Skeletal muscle cell (primary cell): ENCODE measurements at regions not wholly inside any gene's neighbourhood (a gene's known extent, or its start where the extent isn't known, plus 50 kb on each side); places are given as distances from the start of the nearest gene placed in this dataset.
"Not testable (repeated sequence)": the region's sequence is repeated elsewhere in the genome, so short reads cannot be mapped to it uniquely, and the experiment has no call there.

Experiments
- DNase-seq: peaks from one replicate; pipeline ENCODE4 v3.0.0-alpha.2; 2010; ENCODE audit warnings: low read depth
- H3K4me3 ChIP-seq: 2 replicates; pipeline ENCODE4 v1.5.1; 2011; ENCODE audit warnings: low read depth, mild to moderate bottlenecking, control low read depth, low read length, moderate library complexity

GRCh38 chr12:89845366-89845765 is 136.7 kb upstream of the ATP2B1 start:
- H3K4me3 ChIP-seq = no peak overlapping the region
- no peak for DNase-seq

DNA sequence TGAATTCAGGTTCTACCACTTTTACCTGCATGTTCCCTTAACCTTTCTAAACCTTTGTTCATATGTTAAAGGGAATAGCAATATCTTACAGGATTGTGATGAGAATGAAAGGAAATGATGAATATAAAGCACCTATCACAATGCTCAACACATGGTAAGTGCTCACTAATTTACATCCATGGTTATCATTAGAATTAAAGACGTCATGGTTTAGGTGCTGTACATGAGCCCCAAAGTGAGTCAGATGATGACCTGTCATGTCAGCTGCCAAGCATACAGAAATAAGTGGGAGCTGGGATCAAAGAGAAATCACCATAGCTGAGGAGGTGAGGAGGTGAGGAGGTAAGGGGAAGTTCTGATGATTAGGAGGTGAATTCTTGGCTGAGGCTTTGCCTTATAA is 135.9 kb upstream of the ATP2B1 start:
- no peak for DNase-seq
- H3K4me3 ChIP-seq = no peak overlapping the region

GRCh38 chr12:89840162-89840922 is 131.7 kb upstream of the ATP2B1 start:
- no peak for DNase-seq
- no peak overlapping the region for H3K4me3 ChIP-seq

GRCh38 chr12:89839444-89839843 is 130.8 kb upstream of the ATP2B1 start:
- DNase-seq = no peak

GRCh38 chr12:89838833-89839232 is 130.2 kb upstream of the ATP2B1 start:
- no peak overlapping the region for H3K4me3 ChIP-seq
- DNase-seq = no peak

More at GRCh38 chr12:89839444-89839843, 130.8 kb upstream of the ATP2B1 start:
- no peak overlapping the region for H3K4me3 ChIP-seq

GRCh38 chr12:89836026-89836425 is 127.4 kb upstream of the ATP2B1 start:
- H3K4me3 ChIP-seq = no peak overlapping the region
- DNase-seq = no peak

DNA sequence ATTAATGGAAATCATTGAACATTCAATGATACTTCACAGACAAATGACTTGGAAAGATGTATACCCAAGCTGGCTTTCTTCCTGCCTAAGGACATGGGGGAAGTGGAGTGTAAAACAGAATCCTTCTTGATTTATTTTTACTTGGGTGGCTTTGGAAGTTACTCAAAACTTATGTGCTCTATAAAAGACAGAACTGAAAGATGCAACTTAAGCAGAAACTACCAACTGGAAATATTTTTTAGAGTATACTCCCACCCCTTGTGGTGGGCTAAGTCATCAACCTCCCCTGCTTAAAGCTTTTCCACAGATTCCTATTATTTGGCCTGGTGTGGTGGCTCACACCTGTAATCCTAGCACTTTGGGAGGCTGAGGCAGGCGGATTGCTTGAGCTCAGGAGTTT is 126.0 kb upstream of the ATP2B1 start:
- no peak for DNase-seq
- no peak overlapping the region for H3K4me3 ChIP-seq

GRCh38 chr12:89833337-89834252 is 125.0 kb upstream of the ATP2B1 start:
- H3K4me3 ChIP-seq = no peak overlapping the region
- no peak for DNase-seq

DNA sequence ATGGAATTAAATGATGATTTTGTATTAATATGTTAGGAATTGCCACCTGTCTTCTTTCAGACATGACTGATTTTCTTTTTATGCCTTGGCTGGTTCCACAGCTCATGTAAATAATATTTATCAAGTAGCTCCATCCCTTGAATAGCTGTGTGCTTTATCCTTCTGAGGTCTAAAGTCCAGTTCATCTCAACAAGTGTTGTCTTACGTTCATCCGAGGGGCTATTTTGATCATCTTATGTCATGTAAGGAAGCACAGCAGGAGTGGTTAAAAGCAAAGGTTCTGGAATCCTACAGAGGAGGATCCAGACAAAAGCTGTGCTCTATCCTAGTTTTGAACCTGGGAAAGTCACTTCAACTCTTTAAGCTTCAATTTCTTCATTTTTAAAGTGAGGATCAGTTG is 123.7 kb upstream of the ATP2B1 start:
- DNase-seq = no peak
- no peak overlapping the region for H3K4me3 ChIP-seq

DNA sequence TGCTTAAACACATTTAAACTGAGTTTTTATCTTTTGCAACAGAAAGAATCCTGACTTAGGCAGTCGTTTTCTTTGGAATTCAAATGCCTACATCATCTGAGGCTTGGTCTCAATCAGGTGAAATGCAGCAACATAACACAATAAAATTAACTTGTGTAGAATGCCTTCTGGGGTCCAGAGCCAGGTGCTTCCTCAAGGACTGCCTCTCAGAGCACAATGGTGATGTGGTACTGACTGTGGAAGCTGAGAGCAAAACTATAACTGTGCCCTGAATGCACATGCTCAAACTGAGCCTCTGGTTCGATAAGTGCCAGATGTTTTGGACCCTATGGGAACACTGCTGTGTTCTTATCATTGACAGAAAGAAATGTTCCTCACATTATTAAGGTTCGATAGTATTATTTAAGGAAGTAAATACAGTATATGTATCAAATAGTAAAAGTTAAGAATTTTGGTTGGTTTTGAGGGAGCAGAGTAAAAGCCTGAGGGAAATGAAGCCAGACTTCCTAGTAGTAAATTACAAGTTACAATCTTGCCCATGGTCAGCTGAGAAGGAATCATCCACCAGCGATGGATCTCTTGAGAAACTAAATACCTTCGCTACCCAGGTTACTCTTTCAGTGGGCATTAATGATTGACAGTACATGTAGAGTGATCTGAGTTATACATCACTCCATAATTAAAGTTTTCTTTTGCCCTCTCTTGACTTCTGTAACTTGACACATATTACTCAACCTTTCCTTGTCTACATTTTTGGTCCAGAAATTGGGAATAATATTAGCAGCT is 122.9 kb upstream of the ATP2B1 start:
- no peak overlapping the region for H3K4me3 ChIP-seq
- no peak for DNase-seq

DNA sequence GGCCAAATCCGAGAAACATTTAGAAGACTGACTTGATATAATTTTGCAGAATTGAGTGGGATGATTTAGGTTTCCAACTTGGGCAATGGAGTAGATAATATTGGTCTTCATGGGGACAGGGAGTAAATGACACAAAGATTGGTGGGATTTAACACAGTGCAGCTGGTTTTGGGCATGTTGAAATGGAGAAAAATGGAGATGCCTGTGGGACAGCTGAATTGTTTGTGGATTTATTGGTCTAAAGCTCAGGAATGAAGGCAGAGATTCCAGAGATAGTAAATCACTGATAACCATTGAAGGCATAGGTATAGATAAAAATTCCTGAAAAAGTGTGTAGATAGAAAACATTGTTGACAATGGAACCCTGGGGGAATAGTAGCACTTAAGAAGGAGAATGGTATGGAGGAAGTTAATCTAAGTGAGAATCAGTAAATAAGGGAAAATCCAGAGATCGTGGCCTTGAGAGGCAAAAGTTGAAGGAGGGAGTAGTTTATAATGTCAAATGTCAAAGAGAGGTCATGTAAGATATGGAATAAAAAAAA is 120.9 kb upstream of the ATP2B1 start:
- H3K4me3 ChIP-seq = no peak overlapping the region
- DNase-seq = no peak

GRCh38 chr12:89828575-89828974 is 119.9 kb upstream of the ATP2B1 start:
- H3K4me3 ChIP-seq = no peak overlapping the region
- no peak for DNase-seq

DNA sequence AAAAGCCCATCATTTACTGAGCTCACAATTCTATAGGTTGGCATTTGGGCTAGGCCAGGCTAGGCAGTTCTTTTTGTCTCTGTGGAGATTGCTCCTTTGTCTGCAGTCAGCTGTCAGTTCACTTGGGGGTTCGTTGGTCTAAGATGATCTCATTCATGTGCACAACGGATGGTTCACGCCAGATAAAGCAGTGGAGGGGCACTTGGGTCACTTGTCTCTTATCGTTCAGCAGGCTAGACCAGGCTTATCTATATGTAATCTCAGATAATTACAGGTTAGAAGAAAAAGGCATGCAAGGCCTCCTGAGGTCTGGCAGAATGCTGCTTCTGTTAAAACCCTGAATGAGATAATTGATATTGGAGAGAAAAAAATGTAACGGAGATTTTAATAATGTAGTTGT is 119.0 kb upstream of the ATP2B1 start:
- no peak overlapping the region for H3K4me3 ChIP-seq
- DNase-seq = no peak

DNA sequence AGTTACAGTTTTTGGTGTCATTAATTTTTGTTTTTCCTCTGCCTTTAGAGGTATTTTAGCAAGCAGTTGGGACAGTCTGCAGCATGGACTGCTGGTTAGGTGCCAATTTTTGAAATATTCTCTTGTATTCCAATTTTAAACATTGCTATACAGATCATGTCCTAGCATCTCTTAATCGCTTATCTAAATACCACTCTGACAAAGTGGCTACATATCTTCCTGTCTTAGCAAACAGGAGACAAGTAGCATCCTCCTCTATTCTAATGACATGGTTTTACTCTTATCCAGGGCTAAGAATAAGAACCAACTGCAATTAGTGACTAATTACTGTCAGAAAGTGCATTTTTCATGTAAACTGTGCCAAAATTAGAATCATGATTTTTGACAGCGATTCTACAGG is 117.8 kb upstream of the ATP2B1 start:
- no peak overlapping the region for H3K4me3 ChIP-seq
- no peak for DNase-seq

DNA sequence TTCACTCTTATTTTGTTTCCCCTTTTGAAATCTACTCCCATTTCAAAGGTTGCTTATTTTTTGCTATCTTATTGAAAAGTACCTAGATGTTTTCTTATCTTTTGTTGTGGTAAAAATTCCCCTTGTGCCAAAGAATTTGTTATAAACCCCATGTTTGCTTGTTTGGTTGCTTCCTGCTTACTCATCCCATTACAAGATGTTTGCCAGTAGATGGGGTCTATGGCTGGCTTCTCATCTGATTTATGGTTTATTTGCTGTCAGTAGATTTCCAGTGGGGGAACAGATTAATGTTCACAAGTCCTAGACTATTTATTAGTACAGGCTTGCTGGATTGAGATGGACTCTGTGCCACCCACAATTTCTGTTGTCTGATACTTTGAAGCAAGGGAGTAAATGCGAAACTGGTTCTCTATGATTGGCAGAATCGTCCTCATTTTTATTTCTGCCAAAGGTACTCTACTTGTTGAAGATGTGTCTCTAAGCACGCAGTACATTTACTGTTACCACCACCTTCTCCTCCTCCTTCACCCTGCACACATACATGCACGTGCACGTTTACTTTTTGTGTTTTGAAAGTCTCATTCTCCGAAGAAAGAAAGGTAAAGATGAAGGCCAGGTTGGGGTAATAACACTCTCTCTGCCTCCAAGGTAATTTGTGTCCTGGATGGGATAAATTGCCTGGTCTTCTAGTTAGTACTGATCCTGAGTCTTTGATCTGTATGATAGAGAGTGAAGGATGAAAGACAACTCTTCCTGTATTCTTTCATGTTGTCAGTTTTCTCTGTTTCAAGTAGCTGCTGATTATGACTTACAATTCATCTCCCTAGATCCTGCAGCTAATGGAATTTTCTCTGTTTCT is 117.2 kb upstream of the ATP2B1 start:
- H3K4me3 ChIP-seq = no peak overlapping the region
- no peak for DNase-seq

DNA sequence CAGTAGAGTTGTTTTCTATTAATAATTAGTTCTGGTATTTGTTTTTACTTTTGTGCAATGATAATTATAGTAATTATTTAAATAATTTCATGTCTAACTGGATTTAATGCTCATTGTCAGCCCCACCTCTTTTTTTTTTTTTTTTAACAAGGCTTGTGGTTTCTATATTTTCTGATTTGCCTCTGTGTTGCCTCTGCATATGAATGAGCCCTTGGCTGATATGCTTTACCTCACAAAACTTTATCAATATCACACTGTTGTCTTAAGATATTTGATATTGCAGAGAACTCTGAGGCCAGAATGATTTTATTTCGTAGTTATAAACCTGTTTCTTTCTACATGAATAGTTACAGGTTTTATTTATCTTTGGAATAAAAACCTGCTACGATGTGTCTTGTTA is 116.2 kb upstream of the ATP2B1 start:
- H3K4me3 ChIP-seq = no peak overlapping the region
- DNase-seq = no peak

- not testable (repeated sequence) for DNase-seq
Measured at GRCh38 chr12:89822992-89823391, 114.4 kb upstream of the ATP2B1 start.

DNA sequence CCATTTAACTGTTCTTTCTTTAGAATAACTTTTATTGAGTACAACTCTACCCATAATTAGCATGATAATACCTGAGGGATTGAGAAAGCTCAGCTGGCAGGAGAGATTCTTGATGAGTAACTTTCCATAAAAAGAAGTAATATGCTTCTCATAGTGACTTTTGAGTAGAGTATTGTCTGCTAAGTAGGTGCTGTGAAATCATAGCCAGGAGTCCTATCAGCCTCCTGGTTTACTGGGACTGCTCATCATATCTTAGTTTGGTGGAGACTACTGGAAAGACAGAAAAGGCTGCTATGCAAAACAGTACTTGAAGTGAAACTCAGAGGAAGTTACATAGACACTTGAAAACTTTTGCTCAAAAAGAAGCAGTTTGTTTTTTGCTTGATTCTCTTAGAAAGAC is 113.3 kb upstream of the ATP2B1 start:
- H3K4me3 ChIP-seq = no peak overlapping the region
- DNase-seq = no peak

More at GRCh38 chr12:89822992-89823391, 114.4 kb upstream of the ATP2B1 start:
- not testable (repeated sequence) for H3K4me3 ChIP-seq
